GM12892 (cell line): ENCODE measurements at regions not wholly inside any gene's neighbourhood (a gene's known extent, or its start where the extent isn't known, plus 50 kb on each side); places are given as distances from the start of the nearest gene placed in this dataset.

Experiments used
- DNase-seq: peaks from one replicate; pipeline ENCODE4 v3.0.0; 2011; ENCODE audit not compliant: insufficient read length
- FAIRE-seq: peaks from 2 replicates; lab custom pipeline; 2011; peaks lifted over from hg19 to GRCh38; lab: Jason Lieb, UNC
- POLR2A ChIP-seq: IDR thresholded peaks from 2 replicates; pipeline ENCODE4 v1.6.1; 2011; ENCODE audit warnings: low read depth, low read length, control low read depth
- POLR2AphosphoS5 ChIP-seq: IDR thresholded peaks from 2 replicates; pipeline ENCODE4 v1.6.1; 2011; ENCODE audit warnings: low read depth, low read length, control low read depth
- TAF1 ChIP-seq: IDR thresholded peaks from 2 replicates; pipeline ENCODE4 v1.6.1; 2011; ENCODE audit warnings: low read depth, mild to moderate bottlenecking, control low read depth, low read length, borderline replicate concordance

DNA sequence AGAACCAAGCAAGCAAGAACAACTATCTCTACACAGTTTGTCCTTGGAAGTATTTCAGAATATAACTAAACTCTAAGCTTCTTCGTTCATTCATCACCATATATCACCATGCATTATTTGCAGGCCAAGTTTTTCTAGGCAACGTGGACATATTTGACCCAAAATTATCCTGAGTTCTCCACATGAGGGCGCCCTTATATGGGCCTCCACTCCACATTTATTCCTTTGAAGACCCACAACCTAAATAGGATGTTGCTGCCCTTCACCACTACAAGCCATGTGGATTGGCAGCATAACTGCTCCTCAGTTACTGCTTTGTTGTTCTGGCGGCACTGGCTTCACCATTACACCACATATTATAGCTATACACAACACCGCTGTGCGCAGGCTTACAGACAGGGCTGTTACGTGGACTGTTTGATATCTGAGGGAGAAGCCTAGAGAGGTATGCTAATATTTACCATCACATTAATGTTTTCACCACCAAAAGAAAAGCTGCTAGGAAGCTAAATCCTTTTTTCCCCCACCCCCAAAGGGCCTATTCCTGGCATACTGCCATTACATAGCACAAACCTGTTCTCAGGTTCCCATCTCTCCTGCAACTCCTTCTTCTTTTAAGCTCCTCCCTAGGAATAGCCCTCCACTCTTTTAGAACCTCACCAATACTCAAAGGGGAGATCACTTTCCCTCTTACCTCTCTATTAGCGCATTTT lies 411.7 kb downstream of the C6orf118 start:
- TF ChIP-seq POLR2AphosphoS5 (no peak), POLR2A (no peak)
- FAIRE-seq (no peak), DNase-seq (no peak)

DNA sequence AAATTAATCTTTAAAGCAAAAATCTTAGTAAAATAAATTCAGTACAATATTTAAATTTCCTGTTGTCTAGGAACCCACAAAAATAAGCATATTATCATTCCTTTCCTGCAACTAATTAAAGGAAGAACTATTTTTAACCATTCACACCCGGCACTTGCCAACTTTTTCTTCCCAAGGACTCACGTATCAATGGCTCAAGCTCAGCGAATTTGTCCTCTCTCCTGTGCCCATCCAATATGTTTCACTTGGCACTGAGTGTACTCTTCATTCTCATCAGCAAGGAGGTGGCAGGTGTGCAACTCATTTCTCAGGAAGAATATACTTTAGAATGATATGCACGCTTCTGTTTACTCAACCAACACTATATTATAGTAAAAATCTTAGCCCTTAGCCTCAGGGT lies 419.4 kb downstream of the C6orf118 start:
- TF ChIP-seq POLR2AphosphoS5 (no peak), TAF1 (no peak), POLR2A (no peak)
- DNase-seq (no peak), FAIRE-seq (no peak)

DNA sequence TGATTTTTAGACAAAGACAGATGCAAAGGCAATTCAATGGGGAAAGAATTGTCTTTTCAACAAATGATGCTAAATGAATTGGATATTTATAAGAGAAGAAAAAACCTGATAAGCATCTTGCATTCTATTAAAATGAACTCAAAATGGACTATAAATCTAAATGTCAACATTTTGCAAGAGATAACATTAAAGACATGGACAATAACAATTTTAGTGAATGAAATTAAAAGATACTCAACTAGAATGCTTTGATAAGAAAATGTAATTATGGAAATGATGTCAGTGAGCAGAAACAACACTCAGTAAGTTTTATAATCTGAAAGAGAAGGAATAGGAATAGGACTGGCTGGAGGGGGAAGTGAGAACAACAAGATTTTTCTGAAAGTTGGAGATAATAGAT lies 421.7 kb downstream of the C6orf118 start:
- no peak for FAIRE-seq
- TF ChIP-seq TAF1 = no peak
- TF ChIP-seq POLR2A = no peak
- no peak for TF ChIP-seq POLR2AphosphoS5
- no peak for DNase-seq

DNA sequence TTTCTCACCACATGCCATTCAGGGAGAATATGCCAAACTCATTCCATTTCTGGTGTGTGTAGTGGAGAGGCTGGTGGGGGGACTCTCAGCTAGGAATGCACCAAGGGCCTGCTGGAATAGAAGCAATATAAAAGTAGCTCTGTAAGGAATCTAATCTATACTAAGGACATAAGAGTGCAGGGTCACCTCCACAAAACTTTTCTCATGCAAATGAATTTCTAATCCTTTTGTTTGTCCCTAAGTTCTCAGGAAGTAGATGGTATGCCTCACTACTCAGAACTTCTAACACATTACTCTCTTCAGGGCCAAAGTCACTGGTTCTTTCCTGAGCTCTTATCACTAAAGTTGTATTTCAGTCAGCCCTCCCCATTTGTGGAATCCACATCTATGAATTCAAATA lies 427.2 kb downstream of the C6orf118 start:
- no peak for FAIRE-seq
- TF ChIP-seq TAF1 = no peak
- no peak for TF ChIP-seq POLR2AphosphoS5
- no peak for TF ChIP-seq POLR2A

DNA sequence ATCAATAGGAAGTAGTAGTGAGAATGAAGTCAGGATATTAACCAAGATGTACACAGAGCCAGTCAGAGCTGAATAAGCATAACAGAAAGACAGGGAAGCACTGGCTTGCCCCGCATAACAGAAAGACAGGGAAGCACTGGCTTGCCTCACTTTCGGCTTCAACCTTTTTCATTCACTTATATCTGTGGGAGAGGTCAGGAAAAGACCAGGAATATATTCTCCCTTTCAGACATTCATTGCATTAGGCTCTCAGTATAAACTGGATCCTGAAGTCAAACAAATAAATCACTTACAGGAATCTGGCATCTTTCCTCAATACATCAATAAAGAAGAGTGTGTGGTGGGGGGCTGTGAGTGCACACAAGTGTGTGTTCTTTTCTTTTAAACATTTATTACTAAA lies 437.6 kb downstream of the C6orf118 start:
- FAIRE-seq = no peak
- no peak for DNase-seq
- TF ChIP-seq POLR2AphosphoS5 (no peak), POLR2A (no peak), TAF1 (no peak)

More for the DNA sequence above, 427.2 kb downstream of the C6orf118 start:
- no peak for DNase-seq

DNA sequence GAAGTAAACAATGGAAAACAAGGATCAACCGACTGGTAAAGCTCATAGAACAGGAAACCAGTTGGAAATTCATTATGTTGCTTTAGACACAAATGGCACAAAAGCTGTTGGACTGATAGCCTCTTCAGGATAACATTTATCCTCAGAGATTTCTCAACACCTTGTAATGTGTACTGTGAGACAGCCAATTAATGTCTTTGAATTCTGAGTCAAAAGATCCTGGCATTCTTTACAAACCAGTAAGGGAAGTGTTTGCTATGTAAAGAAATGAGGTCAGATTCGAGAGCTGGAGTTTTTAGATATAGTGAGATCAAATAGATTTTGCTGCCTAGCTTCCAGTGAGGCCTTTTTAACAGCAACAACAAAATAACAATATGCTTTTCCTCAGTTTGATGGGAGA lies 439.2 kb downstream of the C6orf118 start:
- FAIRE-seq (no peak), DNase-seq (no peak)
- TF ChIP-seq POLR2A = no peak
- TF ChIP-seq POLR2AphosphoS5 = no peak
- TF ChIP-seq TAF1 = no peak

DNA sequence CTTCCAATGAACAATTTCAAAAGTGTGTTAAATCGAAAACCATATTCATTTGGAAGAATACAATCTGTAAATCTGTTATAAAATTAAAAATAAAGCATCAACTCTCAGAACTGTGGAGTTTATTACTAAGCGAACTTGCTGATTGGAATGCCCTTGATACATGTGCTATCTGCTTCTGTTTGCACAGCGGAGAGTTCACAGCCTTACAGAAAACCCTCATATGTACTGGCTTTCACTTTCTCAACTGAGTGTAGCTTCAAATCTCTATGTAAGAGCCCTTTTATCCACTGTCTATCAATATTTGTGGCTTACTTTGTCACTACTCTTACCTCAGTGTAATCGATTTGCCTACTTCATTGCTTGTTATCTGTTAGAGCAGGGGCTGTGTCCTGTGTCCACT lies 447.4 kb downstream of the C6orf118 start:
- FAIRE-seq = no peak

DNA sequence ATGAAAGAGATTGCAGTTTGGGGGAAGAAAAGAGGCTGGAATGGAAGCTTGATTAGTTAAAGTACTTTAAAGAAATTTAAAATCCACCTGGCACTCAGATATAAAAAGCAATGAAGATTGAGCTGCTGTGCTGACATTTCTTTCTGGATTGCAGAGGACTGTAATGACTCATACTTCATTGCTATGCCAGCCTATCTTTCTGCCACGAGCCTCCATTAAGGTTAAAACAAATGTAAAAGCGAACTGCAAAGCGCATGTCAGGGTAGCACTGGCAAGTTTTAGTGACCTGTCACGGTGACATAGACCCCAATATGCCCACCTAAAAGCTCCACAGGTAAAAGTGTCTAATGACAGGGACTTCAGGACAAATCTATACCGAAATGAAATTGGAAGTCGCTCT lies 449.6 kb downstream of the C6orf118 start:
- no peak for DNase-seq

More for the DNA sequence above, 447.4 kb downstream of the C6orf118 start:
- TF ChIP-seq TAF1 (no peak), POLR2A (no peak), POLR2AphosphoS5 (no peak)
- DNase-seq = no peak

DNA sequence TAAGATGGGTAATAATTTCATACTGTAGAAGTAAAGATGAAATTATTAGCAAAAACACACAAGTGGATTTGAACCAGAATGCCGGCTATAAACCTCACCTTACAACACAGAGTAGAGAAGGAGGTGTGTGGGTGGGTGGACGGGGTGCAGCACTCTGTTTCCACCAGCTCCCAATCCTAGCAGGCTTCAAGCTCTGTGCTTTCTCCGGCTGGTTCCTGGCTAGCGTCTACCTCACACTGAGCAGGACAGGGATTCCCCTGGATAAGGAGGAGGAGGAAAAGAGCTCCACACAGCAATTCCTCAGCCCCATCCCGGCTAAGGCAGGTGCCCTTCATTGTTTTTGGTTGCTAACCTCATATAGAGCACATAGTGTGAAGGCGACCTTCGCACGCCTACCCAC lies 453.3 kb downstream of the C6orf118 start:
- no peak for TF ChIP-seq POLR2A
- TF ChIP-seq POLR2AphosphoS5 = no peak
- TF ChIP-seq TAF1 = no peak
- DNase-seq = no peak
- FAIRE-seq = no peak

More for the DNA sequence above, 449.6 kb downstream of the C6orf118 start:
- no peak for TF ChIP-seq TAF1
- FAIRE-seq = no peak

DNA sequence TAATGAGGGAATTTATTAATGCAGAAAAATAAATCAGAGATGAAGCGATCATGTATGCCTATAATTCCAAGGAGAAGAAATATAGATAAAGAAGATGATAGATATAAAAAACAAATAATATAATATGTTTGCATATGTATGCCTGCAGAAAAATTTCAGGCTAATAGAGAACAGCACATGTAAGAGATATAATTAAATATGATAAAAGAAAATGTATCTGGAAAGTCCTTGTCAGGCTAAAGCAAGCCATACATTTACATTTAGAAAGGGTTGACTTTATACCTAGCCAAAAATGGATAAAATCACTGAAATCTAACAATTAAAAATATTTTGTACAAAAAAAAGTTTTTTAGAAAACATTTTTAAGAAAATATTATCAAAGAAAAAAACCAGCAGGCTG lies 454.1 kb downstream of the C6orf118 start:
- DNase-seq (no peak), FAIRE-seq (no peak)
- no peak for TF ChIP-seq POLR2A
- no peak for TF ChIP-seq TAF1
- TF ChIP-seq POLR2AphosphoS5 = no peak

DNA sequence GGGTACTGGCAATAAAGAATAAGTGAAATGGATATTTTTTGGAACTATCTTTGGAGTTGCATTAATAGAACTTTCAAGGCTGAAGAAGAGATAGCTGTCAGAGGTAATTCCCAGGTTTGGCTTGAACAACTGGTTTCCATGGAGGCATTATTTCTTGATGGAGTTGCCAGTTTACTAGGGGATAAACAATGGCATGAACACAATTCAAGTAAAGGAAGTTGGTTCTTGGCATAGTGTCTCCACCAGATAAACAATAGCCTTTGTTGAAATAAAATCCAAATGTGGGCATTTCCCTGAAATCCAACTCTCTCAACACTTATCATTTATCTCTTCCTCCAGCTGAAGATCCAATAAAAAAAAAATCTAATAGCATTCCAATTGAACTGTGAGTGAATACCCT lies 454.9 kb downstream of the C6orf118 start:
- TF ChIP-seq POLR2AphosphoS5 (no peak), TAF1 (no peak), POLR2A (no peak)
- DNase-seq = no peak
- no peak for FAIRE-seq

DNA sequence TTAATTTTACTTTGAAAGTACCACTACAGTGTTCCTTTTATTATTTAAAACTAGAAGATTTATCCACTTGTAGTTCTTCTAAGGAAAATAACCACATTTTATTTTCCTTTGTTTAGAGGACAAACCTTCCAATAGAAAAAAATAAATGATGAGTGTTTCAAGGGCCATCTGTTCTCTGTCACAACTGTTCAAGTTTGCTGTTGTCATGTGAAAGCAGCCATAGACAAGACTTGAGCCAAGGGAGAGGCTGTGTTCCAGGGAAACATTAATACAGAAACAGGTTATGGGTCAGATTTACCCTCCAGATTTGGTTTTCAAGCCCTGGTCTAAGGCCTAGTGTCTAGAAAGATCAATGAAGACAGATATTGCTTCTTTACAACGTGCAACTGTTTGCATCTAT lies 463.6 kb downstream of the C6orf118 start:
- FAIRE-seq (no peak), DNase-seq (no peak)
- TF ChIP-seq POLR2AphosphoS5 = no peak
- no peak for TF ChIP-seq TAF1
- TF ChIP-seq POLR2A = no peak

DNA sequence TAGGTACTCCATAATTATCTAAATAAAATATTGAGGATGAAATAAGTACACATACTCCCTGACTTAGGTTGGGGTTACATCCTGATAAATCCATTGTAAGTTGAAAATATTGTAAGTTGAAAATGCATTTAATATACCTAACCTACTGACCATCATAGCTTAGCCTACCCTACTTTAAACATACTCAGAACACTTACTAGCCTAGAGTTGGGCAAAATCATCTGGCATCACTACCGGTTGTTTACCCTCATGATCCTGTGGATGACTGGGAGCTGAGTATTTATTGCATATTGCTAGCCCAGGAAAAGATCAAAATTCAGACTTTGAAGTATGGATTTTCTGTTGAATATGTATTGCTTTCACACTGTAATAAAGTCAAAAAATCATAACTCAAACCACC lies 467.3 kb downstream of the C6orf118 start:
- TF ChIP-seq POLR2AphosphoS5 (no peak), TAF1 (no peak), POLR2A (no peak)
- DNase-seq = no peak
- FAIRE-seq = no peak
